Hepatocyte (in vitro differentiated cells): ENCODE measurements at regions not wholly inside any gene's neighbourhood (a gene's known extent, or its start where the extent isn't known, plus 50 kb on each side); places are given as distances from the start of the nearest gene placed in this dataset.

Source experiments
- DNase-seq: peaks from one replicate; pipeline ENCODE4 v3.0.0-alpha.2; 2016; ENCODE audit warnings: low spot score
- H2AFZ ChIP-seq: fragments of 200-600 bp; sonication (generic); 2 replicates; pipeline ENCODE4 v1.6.0; 2016; ENCODE audit warnings: antibody characterized with exemption, mild to moderate bottlenecking
- H3K27ac ChIP-seq: fragments of 200-600 bp; sonication (generic); 2 replicates; pipeline ENCODE4 v1.5.1; 2016; ENCODE audit warnings: mild to moderate bottlenecking
- H3K27me3 ChIP-seq: fragments of 200-600 bp; sonication (generic); 2 replicates; pipeline ENCODE4 v1.6.1; 2016
- H3K36me3 ChIP-seq: fragments of 200-600 bp; sonication (generic); replicated peaks from 2 replicates; pipeline ENCODE4 v1.5.1; 2016; ENCODE audit warnings: low read depth; ENCODE audit not compliant: insufficient read depth
- H3K4me1 ChIP-seq: fragments of 200-600 bp; sonication (generic); 2 replicates; pipeline ENCODE4 v1.5.1; 2016; ENCODE audit warnings: mild to moderate bottlenecking, moderate library complexity; ENCODE audit not compliant: insufficient read depth
- H3K4me2 ChIP-seq: fragments of 200-600 bp; sonication (generic); 2 replicates; pipeline ENCODE4 v1.6.0; 2016
- H3K4me3 ChIP-seq: fragments of 200-600 bp; sonication (generic); 2 replicates; pipeline ENCODE4 v1.5.1; 2016; ENCODE audit warnings: mild to moderate bottlenecking
- H3K79me2 ChIP-seq: fragments of 200-600 bp; sonication (generic); 2 replicates; pipeline ENCODE4 v1.6.0; 2017; ENCODE audit warnings: mild to moderate bottlenecking
- H3K9me2 ChIP-seq: fragments of 200-600 bp; sonication (generic); replicated peaks from 2 replicates; pipeline ENCODE4 v1.6.0; 2017; ENCODE audit warnings: mild to moderate bottlenecking; ENCODE audit not compliant: insufficient read depth
- H3K9me3 ChIP-seq: fragments of 200-600 bp; sonication (generic); 2 replicates; pipeline ENCODE4 v1.5.1; 2016; ENCODE audit warnings: low read depth, mild to moderate bottlenecking
- H4K20me1 ChIP-seq: fragments of 200-600 bp; sonication (generic); 2 replicates; pipeline ENCODE4 v1.6.0; 2016; ENCODE audit warnings: mild to moderate bottlenecking; ENCODE audit not compliant: insufficient read depth, poor library complexity, severe bottlenecking
- EZH2 ChIP-seq: fragments of 200-600 bp; sonication (generic); IDR thresholded peaks from 2 replicates; pipeline ENCODE4 v1.6.1; 2016; ENCODE audit warnings: antibody characterized with exemption, mild to moderate bottlenecking, borderline replicate concordance
- EZH2phosphoT487 ChIP-seq: fragments of 200-600 bp; sonication (generic); IDR thresholded peaks from one replicate; pipeline ENCODE4 v1.6.1; 2018; ENCODE audit warnings: antibody characterized with exemption, mild to moderate bottlenecking, low read depth, moderate library complexity; ENCODE audit not compliant: unreplicated experiment, severe bottlenecking
- WGBS: methylation state at CpG from one replicate; pipeline ENCODE4 v1.1.6; 2016; ENCODE audit warnings: low lambda C conversion rate; ENCODE audit errors: missing lambda C conversion rate; 5-methylcytosine and 5-hydroxymethylcytosine counted together
- TF ChIP-seq, protein P1 (sequence below): fragments of 200-600 bp; sonication (generic); IDR thresholded peaks from 2 replicates; pipeline ENCODE4 v1.5.1; 2016; ENCODE audit warnings: antibody characterized with exemption, mild to moderate bottlenecking; ENCODE audit not compliant: poor library complexity

DNA sequence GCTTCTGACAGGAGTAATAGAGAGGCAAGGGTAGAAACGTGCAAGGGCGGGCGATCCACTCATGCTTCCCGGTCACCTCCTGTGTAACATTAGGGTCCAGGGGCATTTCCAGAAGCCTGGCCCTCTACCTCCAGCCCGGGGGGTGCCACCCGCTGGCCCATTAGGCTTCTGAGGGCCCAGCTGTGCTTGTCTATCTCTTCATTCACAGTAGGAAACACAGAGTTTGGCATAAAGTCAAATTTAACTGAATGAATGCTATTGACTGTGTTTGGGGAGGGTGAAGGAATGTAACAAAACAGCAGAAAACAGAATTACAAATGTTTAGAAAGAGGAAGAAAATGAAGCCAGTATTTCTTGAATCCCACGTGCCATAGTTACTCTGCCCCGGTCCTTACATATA, 112.4 kb upstream of the SLC66A3 start:
- DNase-seq, result no peak
- Histone ChIP-seq H2AFZ (no peak overlapping the region), H3K36me3 (no peaks in the 10 kb centered on the region), H3K9me2 (no peaks in the 10 kb centered on the region), H3K27ac (no peak overlapping the region), H3K4me1 (no peaks in the 10 kb centered on the region), H4K20me1 (no peaks in the 10 kb centered on the region), H3K79me2 (no peaks in the 10 kb centered on the region), H3K4me3 (no peak overlapping the region), H3K9me3 (no peaks in the 10 kb centered on the region), H3K4me2 (no peak overlapping the region), H3K27me3 (no peaks in the 10 kb centered on the region)
- 94% methylated on average over 8 of the region's 8 CpGs for WGBS
- no peak for TF ChIP-seq EZH2phosphoT487
- TF ChIP-seq, protein P1, sequence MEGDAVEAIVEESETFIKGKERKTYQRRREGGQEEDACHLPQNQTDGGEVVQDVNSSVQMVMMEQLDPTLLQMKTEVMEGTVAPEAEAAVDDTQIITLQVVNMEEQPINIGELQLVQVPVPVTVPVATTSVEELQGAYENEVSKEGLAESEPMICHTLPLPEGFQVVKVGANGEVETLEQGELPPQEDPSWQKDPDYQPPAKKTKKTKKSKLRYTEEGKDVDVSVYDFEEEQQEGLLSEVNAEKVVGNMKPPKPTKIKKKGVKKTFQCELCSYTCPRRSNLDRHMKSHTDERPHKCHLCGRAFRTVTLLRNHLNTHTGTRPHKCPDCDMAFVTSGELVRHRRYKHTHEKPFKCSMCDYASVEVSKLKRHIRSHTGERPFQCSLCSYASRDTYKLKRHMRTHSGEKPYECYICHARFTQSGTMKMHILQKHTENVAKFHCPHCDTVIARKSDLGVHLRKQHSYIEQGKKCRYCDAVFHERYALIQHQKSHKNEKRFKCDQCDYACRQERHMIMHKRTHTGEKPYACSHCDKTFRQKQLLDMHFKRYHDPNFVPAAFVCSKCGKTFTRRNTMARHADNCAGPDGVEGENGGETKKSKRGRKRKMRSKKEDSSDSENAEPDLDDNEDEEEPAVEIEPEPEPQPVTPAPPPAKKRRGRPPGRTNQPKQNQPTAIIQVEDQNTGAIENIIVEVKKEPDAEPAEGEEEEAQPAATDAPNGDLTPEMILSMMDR, result no peak
- TF ChIP-seq EZH2, result no peak

DNA sequence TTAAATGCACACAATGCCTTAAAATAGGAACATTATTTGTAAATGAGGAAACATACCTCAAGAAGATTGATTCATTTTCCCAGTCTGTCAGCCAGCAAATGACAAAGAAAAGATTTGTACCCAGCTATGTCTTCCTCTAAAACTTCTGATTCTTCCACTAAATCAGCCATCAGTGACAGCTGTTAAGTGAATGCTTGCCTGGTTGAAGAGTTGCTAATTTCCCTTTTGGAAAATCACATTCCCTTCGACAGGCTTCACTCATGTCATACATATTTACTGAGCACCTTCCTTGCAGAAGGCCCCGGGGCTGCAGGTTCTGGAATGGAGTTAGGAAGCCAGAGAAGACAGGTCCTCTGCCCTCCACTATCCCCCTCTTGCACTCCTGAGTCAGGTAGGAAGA, 112.0 kb upstream of the SLC66A3 start:
- Histone ChIP-seq H3K4me3 (no peak overlapping the region), H3K27me3 (no peaks in the 10 kb centered on the region), H4K20me1 (no peaks in the 10 kb centered on the region), H3K9me3 (no peaks in the 10 kb centered on the region), H3K27ac (no peak overlapping the region), H3K4me2 (no peak overlapping the region), H3K9me2 (no peaks in the 10 kb centered on the region), H3K4me1 (no peaks in the 10 kb centered on the region), H3K36me3 (no peaks in the 10 kb centered on the region), H3K79me2 (no peaks in the 10 kb centered on the region), H2AFZ (no peak overlapping the region)
- 68% methylated on average over 2 of the region's 2 CpGs for WGBS
- TF ChIP-seq EZH2phosphoT487 (no peak), EZH2 (no peak)
- TF ChIP-seq, protein P1, result no peak
- DNase-seq, result no peak

DNA sequence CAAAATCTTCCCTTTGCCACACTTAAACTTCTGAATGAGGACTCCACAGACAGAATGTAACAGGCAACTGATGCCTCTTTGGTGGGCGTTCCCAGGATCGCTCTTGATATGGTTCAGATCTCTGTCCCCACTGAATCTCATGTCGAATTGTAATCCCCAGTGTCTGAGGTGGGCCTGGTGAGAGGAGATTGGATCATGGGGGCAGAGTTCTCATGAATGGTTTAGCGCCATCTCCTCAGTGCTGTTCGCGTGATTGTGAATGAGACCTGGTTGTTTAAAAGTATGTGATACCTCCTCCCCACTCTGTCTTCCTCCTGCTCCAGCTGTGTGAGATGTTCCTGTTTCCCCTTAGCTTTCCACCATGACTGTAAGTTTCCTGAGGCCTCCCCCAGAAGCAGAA, 111.1 kb upstream of the SLC66A3 start:
- Histone ChIP-seq H3K4me3 (no peak overlapping the region), H3K9me3 (no peaks in the 10 kb centered on the region), H3K27me3 (no peaks in the 10 kb centered on the region), H3K9me2 (no peaks in the 10 kb centered on the region), H3K27ac (no peak overlapping the region), H4K20me1 (no peaks in the 10 kb centered on the region), H2AFZ (no peak overlapping the region), H3K4me1 (no peaks in the 10 kb centered on the region), H3K36me3 (no peaks in the 10 kb centered on the region), H3K4me2 (no peak overlapping the region), H3K79me2 (no peaks in the 10 kb centered on the region)
- DNase-seq, result no peak
- WGBS, result 81% methylated on average over 6 of the region's 6 CpGs
- TF ChIP-seq, protein P1, result no peak
- TF ChIP-seq EZH2 (no peak), EZH2phosphoT487 (no peak)

DNA sequence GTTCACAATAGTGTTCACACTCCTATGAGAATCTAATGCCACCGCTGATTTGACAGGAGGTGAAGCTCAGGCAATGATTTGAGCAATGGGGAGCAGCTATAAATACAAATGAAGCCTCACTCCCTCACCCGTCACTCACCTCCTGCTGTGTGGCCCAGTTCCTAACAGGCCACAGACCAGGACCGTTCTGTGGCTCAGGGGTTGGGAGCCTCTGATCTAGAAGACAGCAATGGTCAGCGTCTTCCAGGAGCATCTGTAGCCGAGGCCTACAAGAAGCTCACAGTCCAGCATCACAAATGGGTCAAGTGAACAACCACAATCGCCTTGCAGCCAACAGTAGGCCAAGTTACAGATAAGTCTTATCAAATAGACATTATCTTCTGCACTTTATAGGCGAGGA, 110.0 kb upstream of the SLC66A3 start:
- H3K4me1 ChIP-seq, result no peaks in the 10 kb centered on the region
- H3K9me2 ChIP-seq, result no peaks in the 10 kb centered on the region
- DNase-seq, result no peak
- no peak overlapping the region for H3K4me3 ChIP-seq
- no peaks in the 10 kb centered on the region for H3K36me3 ChIP-seq
- no peak overlapping the region for H2AFZ ChIP-seq
- no peaks in the 10 kb centered on the region for H3K27me3 ChIP-seq
- no peaks in the 10 kb centered on the region for H3K79me2 ChIP-seq
- no peaks in the 10 kb centered on the region for H4K20me1 ChIP-seq
- no peak overlapping the region for H3K27ac ChIP-seq
- TF ChIP-seq EZH2phosphoT487, result no peak
- TF ChIP-seq, protein P1, result no peak
- TF ChIP-seq EZH2, result no peak
- H3K4me2 ChIP-seq, result no peak overlapping the region
- 91% methylated on average over 7 of the region's 7 CpGs for WGBS
- no peaks in the 10 kb centered on the region for H3K9me3 ChIP-seq
